GM10266 (cell line): ENCODE measurements at regions not wholly inside any gene's neighbourhood (a gene's known extent, or its start where the extent isn't known, plus 50 kb on each side); places are given as distances from the start of the nearest gene placed in this dataset.

Source experiments
- DNase-seq: peaks from one replicate; pipeline ENCODE4 v3.0.0; 2012; ENCODE audit errors: extremely low spot score
- TF ChIP-seq, protein P1 (sequence below): IDR thresholded peaks from 2 replicates; pipeline ENCODE4 v1.5.1; 2012; ENCODE audit warnings: mild to moderate bottlenecking, low read depth; ENCODE audit not compliant: control insufficient read depth, insufficient read depth; ENCODE audit errors: missing control alignments

DNA sequence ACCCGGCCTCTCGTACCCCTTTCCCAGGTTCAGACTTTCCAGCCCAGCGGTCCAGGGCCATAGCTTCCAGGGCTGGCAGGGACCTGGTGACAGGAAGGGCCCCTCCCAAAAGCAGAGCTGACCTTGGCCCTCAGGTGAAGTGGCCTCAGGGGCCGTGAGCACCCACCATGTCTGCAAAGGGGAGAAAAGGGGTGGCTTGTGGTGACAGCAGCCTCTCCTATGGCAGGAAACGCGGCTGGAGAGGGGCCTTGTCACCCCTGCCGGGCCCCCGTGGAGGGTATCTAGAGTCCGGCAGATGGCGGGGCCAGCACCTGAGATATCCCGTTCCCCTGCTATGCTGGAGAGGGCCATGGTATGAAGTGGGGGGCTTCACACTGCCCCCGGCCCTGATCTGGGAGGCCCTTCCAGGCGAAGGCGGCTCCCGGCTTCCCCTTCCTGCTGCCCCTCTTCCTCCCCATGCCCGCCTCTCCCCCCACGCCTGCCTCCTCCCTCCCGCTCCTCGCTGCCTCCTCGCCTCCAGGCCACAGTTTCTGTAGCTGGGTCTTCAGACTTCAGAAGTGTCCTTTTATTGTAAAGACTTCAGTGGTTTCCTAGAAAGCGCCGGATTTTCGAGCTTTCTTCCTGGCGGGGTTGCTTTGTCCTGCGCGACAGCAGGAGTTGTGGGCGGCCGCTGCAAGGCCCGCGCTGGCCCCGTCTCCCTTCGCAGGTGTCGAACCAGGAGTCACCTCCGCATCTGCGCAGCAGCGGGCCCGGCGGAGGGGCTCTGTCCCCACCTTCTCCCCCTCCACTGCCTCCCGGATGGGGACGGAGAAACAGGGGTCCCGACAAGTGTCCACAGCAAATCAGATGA is 240.5 kb upstream of the MYT1L start:
- TF ChIP-seq, protein P1, sequence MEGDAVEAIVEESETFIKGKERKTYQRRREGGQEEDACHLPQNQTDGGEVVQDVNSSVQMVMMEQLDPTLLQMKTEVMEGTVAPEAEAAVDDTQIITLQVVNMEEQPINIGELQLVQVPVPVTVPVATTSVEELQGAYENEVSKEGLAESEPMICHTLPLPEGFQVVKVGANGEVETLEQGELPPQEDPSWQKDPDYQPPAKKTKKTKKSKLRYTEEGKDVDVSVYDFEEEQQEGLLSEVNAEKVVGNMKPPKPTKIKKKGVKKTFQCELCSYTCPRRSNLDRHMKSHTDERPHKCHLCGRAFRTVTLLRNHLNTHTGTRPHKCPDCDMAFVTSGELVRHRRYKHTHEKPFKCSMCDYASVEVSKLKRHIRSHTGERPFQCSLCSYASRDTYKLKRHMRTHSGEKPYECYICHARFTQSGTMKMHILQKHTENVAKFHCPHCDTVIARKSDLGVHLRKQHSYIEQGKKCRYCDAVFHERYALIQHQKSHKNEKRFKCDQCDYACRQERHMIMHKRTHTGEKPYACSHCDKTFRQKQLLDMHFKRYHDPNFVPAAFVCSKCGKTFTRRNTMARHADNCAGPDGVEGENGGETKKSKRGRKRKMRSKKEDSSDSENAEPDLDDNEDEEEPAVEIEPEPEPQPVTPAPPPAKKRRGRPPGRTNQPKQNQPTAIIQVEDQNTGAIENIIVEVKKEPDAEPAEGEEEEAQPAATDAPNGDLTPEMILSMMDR, result no peak
- DNase-seq, result no peak

DNA sequence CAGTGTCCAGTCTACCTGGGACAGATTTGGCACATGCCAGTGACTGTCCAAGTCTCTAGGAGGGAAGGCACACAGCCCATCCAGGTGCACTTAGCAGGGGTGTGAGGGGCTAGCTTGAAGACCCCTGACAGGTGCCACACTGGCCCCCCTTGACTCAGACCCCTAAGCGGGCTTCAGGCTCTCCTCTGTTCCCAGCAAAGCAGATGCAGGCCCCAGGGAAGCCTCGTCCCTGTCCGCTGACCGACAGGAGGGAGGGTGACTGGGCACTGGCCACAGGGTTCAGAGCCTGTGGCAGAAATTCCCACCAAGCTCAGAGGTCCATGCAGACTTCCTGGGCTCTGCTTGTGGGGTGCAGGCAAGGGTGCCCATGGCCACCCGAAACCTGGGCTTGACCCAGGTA is 239.8 kb upstream of the MYT1L start:
- TF ChIP-seq, protein P1, result no peak
- no peak for DNase-seq

DNA sequence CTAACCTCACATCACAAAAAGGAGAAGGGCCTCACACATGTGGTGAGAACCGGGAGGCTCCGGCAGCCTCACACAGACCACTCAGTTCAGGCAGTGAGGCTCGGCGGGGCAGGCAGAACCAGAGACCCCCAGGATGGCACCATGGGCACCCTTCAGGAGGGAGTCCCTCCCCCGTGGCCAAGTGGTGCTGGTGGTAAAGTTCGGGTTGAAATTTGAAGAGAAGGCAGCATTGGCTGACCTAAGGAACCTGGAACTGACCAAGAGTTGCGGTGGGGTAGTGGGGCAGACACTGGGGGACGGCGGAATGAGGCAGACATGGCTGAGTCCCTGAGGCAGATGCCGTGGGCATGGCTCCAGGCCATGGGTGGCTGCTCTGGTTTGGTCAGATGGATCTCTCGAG is 239.3 kb upstream of the MYT1L start:
- DNase-seq, result no peak
- TF ChIP-seq, protein P1, result no peak

DNA sequence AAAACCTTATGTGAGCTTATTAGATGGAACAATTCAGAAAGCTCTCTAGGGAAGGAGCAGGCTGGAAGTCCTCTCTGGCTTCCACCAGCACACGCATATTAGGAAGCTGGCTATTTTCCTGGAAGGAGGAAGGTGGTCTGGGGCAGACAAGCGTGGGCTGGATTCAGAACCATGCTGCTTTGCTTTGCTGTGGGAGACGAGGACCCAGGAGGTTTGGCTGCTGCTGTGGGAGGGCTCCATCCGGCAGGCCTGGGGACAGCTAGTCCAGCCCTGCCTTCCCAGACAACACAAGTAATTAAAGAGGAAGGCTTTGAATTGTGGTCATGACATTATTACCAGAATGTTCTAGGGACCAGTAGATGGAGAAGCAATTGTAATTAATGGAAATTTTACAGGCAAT is 238.8 kb upstream of the MYT1L start:
- no peak for DNase-seq
- TF ChIP-seq, protein P1, result no peak

DNA sequence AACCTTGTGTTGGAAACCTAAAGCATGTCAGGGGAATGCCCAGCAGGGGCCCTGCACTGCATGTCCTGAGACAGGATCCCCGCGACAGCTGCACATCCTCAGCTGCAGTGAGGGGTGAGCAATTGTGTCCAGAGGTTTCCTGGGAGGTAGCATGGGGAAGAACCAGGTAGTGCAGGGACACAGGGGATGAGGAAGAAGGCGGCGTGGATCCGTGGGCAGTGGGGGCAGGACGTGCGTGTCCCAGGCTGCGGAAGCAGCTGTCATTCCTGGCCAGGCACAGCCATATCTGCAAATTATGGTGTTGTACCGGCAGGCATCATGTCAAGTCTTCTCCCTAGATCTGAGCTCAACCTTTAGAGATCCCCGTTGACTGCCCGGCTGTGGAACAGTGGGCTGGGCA is 238.2 kb upstream of the MYT1L start:
- TF ChIP-seq, protein P1, result no peak
- no peak for DNase-seq

DNA sequence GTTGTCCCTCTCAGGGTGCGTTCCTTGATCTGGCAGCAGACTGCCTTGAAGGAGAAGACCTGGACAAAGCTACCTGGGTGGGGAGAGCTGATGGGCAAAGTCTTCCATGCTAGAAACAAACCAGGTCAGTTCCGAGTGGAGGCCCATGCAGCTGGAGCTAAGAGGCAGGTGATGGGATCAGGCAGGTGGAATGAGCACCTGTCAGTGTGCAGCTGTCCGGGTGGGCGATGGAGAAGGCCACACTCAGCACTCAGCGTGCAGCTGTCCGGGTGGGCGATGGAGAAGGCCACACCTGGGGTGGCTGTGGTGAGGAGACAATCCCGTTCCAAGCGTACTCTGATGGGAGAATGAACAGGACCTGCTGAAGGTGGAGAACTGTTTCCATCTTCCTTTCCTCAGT is 237.3 kb upstream of the MYT1L start:
- TF ChIP-seq, protein P1, result no peak
- no peak for DNase-seq

DNA sequence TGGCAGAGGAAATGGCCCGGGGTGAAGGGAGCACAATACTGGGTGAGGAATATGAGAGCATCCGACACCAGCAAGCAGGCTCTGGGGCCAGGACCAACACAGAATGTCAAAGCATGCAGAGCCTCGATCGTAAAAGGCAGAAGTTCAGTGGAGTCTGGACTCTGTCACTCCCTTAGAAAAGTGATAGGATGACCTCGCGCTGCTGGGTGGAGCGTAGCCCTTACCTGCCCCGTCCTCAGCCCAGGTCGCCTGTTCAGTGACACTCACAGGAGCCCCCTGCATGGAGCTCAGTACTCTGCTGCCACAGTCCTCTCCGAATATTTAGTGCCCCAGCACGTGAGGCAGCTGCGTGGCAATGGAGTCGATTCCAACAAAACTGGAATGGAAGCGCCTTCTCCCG is 236.7 kb upstream of the MYT1L start:
- TF ChIP-seq, protein P1, result no peak

More for the DNA sequence above, 236.7 kb upstream of the MYT1L start:
- DNase-seq, result no peak
